HFFc6 (cell line): ENCODE measurements at regions not wholly inside any gene's neighbourhood (a gene's known extent, or its start where the extent isn't known, plus 50 kb on each side); places are given as distances from the start of the nearest gene placed in this dataset.

Experiments used
- DNase-seq: peaks from one replicate; pipeline ENCODE4 v3.0.0-alpha.2; 2018
- H3K27ac Mint-ChIP-seq: 2 replicates; pipeline ENCODE4 v1.8.0; 2020; ENCODE audit warnings: mild to moderate bottlenecking, mixed read lengths
- H3K27me3 Mint-ChIP-seq: 2 replicates; pipeline ENCODE4 v1.8.0; 2021; ENCODE audit warnings: mild to moderate bottlenecking, moderate library complexity, mixed read lengths; ENCODE audit not compliant: insufficient read depth
- H3K36me3 Mint-ChIP-seq: 2 replicates; pipeline ENCODE4 v1.8.0; 2021; ENCODE audit warnings: low read depth, mixed read lengths
- H3K4me1 Mint-ChIP-seq: 2 replicates; pipeline ENCODE4 v1.8.0; 2020; ENCODE audit warnings: low read depth, mixed read lengths
- H3K4me3 Mint-ChIP-seq: 2 replicates; pipeline ENCODE4 v1.8.0; 2020; ENCODE audit warnings: mild to moderate bottlenecking, moderate library complexity, mixed read lengths
- H3K9me3 Mint-ChIP-seq: 2 replicates; pipeline ENCODE4 v1.8.0; 2020; ENCODE audit warnings: mild to moderate bottlenecking, mixed read lengths
- CTCF ChIP-seq: fragments of 200-600 bp; sonication (generic); IDR thresholded peaks from 2 replicates; pipeline ENCODE4 v1.5.0; 2021; ENCODE audit warnings: antibody characterized with exemption, mild to moderate bottlenecking

GRCh38 chr12:34368079-34368478, 345.8 kb downstream of the ALG10 start:
- no peak for TF ChIP-seq CTCF
- Mint-ChIP-seq H3K36me3 (0 out of 2 replicates have a peak, but pooled peaks cover 4% of the 10 kb centered on the region), H3K27ac (no peak overlapping the region), H3K4me1 (no peaks in the 10 kb centered on the region), H3K4me3 (no peak overlapping the region), H3K9me3 (peaks cover 28% of the 10 kb centered on the region), H3K27me3 (peaks cover 2% of the 10 kb centered on the region)
- DNase-seq, result no peak

DNA sequence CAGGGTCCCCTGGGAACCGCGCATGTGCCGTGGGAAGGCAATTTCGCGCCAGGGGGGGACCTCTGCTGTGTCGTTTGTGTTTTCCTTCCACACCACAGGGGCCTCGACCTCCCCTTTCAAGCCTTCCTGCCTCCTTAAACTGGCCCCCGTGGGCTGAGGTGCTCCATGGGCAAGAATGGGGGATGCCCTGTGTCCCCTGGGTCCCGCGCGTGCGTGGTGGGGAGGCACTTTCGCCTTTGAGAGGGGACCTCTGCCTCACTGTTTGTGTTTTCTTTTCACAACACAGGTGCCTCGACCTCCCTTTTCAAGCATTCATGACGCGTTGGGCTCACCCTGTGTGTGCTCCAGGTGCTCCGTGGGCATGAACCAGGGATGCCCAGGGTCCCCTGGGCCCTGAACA, 348.8 kb downstream of the ALG10 start:
- H3K36me3 Mint-ChIP-seq, result no peaks in the 10 kb centered on the region
- no peak overlapping the region for H3K27ac Mint-ChIP-seq
- no peaks in the 10 kb centered on the region for H3K27me3 Mint-ChIP-seq
- no peak for TF ChIP-seq CTCF
- H3K9me3 Mint-ChIP-seq, result peaks cover 28% of the 10 kb centered on the region
- no peak overlapping the region for H3K4me3 Mint-ChIP-seq
- no peak for DNase-seq
- H3K4me1 Mint-ChIP-seq, result no peaks in the 10 kb centered on the region

DNA sequence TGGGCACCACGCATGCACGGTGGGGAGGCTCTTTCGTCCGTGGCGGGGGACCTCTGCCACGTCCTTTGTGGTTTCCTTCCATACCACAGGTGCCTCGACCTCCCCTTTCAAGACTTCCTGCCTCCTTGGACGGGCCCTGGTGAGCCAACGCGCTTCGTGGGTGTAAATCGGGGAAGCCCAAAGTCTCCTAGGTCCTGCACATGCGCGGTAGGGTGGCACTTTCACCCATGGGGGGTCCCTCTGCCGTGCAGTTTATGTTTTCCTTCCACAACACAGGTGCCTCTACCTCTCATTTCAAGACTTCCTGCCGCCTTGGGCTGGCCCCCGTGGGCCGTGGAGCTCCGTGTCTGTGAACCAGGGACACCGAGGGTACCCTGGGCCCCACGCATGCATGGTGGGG, 349.7 kb downstream of the ALG10 start:
- no peak for TF ChIP-seq CTCF
- no peak overlapping the region for H3K4me3 Mint-ChIP-seq
- H3K36me3 Mint-ChIP-seq, result no peaks in the 10 kb centered on the region
- no peak for DNase-seq
- peaks cover 32% of the 10 kb centered on the region for H3K9me3 Mint-ChIP-seq
- no peak overlapping the region for H3K27ac Mint-ChIP-seq
- no peaks in the 10 kb centered on the region for H3K4me1 Mint-ChIP-seq
- no peaks in the 10 kb centered on the region for H3K27me3 Mint-ChIP-seq

DNA sequence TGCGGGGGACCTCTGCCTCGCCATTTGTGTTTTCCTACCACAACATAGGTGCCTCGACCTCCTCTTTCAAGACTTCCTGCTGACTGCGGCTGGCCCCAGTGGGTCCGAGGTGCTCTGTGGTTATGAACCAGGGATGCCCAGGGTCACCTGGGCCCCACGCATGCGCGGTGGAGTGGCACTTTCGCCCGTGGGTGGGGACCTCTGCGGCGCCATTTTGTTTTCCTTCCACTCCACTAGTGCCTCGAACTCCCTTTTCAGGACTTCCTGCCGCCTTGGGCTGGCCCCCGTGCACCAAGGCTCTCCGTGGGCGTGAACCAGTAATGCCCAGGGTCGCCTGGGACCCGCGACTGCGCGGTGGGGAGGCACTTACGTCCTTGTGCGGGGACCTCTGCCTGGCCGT, 351.6 kb downstream of the ALG10 start:
- TF ChIP-seq CTCF, result no peak
- Mint-ChIP-seq H3K36me3 (no peaks in the 10 kb centered on the region), H3K9me3 (peaks cover 21% of the 10 kb centered on the region), H3K27me3 (peaks cover 3% of the 10 kb centered on the region; the same call in 1 of the 2 replicates), H3K27ac (no peak overlapping the region), H3K4me1 (no peaks in the 10 kb centered on the region), H3K4me3 (no peak overlapping the region)
- DNase-seq, result no peak

GRCh38 chr12:34376133-34376799, 354.0 kb downstream of the ALG10 start:
- no peak for DNase-seq
- no peak for TF ChIP-seq CTCF
- no peak overlapping the region for H3K27ac Mint-ChIP-seq
- no peaks in the 10 kb centered on the region for H3K36me3 Mint-ChIP-seq
- no peak overlapping the region for H3K4me3 Mint-ChIP-seq
- H3K27me3 Mint-ChIP-seq, result peaks cover 5% of the 10 kb centered on the region
- peaks cover 21% of the 10 kb centered on the region for H3K9me3 Mint-ChIP-seq
- no peaks in the 10 kb centered on the region for H3K4me1 Mint-ChIP-seq
